GM12878 (cell line): ENCODE measurements at regions not wholly inside any gene's neighbourhood (a gene's known extent, or its start where the extent isn't known, plus 50 kb on each side); places are given as distances from the start of the nearest gene placed in this dataset.

Experiments
- ATAC-seq: fragments of 200-7000 bp; cut with Tn5 transposase; 3 replicates; pipeline ENCODE4 v1.9.1; 2020; ENCODE audit warnings: mild to moderate bottlenecking, moderate library complexity
- BruUV-seq: library from RNA; stranded (reverse); fragments of 400-500 nt; replicated peaks from 2 replicates; lab custom pipeline; 2021; lab: Mats Ljungman, UMichigan
- CTCF ChIA-PET: fragments of 300-600 bp; sonication (Branson Sonifier 250); formaldehyde crosslinking; extraction: SDS; loops from one replicate; lab custom pipeline; 2021; ENCODE audit warnings: inconsistent platforms; lab: Yijun Ruan, JAX
- POLR2A ChIA-PET: fragments of 350-600 bp; formaldehyde crosslinking; extraction: SDS; loops from one replicate; lab custom pipeline; 2021; ENCODE audit warnings: inconsistent platforms; lab: Charles Lee
- RAD21 ChIA-PET: fragments of 300-600 bp; sonication (Branson Sonifier 250); formaldehyde crosslinking; loops from one replicate; lab custom pipeline; 2023; ENCODE audit warnings: antibody characterized with exemption; ENCODE audit not compliant: unreplicated experiment; lab: Charles Lee
- SMC1A ChIA-PET: fragments of 300-600 bp; sonication (Branson Sonifier 250); formaldehyde crosslinking; loops from one replicate; lab custom pipeline; 2023; ENCODE audit not compliant: unreplicated experiment, uncharacterized antibody; lab: Charles Lee
- DNase-seq: peaks from one replicate; pipeline ENCODE4 v3.0.0-alpha.2; 2011; ENCODE audit warnings: low read depth, low spot score
- FAIRE-seq: peaks from 3 replicates; lab custom pipeline; 2011; peaks lifted over from hg19 to GRCh38; lab: Jason Lieb, UNC
- H2AFZ ChIP-seq: 2 replicates; pipeline ENCODE4 v1.6.0; 2011; ENCODE audit warnings: low read depth, low read length, control low read depth; ENCODE audit not compliant: control insufficient read depth
- H3K27ac ChIP-seq: 2 replicates; pipeline ENCODE4 v1.5.1; 2011; ENCODE audit warnings: control low read depth; ENCODE audit not compliant: control insufficient read depth, insufficient read depth
- H3K27me3 ChIP-seq, 2 experiments: replicated peaks in 1 of 2; 2 replicates each; pipeline versions ENCODE4 v1.6.0 to v1.6.1; 2011; ENCODE audit warnings: low read length in 1 of 2; ENCODE audit not compliant: control insufficient read depth in 2 of 2, insufficient read depth in 2 of 2
- H3K36me3 ChIP-seq, 2 experiments: 2 replicates each; pipeline ENCODE4 v1.5.1; 2011; ENCODE audit warnings: low read length in 1 of 2; ENCODE audit not compliant: control insufficient read depth in 2 of 2, insufficient read depth in 2 of 2
- H3K4me1 ChIP-seq: 2 replicates; pipeline ENCODE4 v1.6.1; 2011; ENCODE audit warnings: mild to moderate bottlenecking, low read length, moderate library complexity, mixed read lengths; ENCODE audit not compliant: control insufficient read depth, insufficient read depth
- H3K4me2 ChIP-seq: 2 replicates; pipeline ENCODE4 v1.6.0; 2011; ENCODE audit warnings: control low read depth; ENCODE audit not compliant: control insufficient read depth, insufficient read depth
- H3K4me3 ChIP-seq: fragments of 200-600 bp; sonication (generic); 2 replicates; pipeline ENCODE4 v1.5.1; 2016
- H3K79me2 ChIP-seq: 2 replicates; pipeline ENCODE4 v1.6.0; 2011; ENCODE audit warnings: low read length; ENCODE audit not compliant: control insufficient read depth, insufficient read depth
- H3K9ac ChIP-seq: 2 replicates; pipeline ENCODE4 v1.8.0; 2011; ENCODE audit warnings: low read length, control low read depth, mixed read lengths; ENCODE audit not compliant: control insufficient read depth, insufficient read depth
- H3K9me3 ChIP-seq: replicated peaks from 3 replicates; pipeline ENCODE4 v1.5.1; 2011; ENCODE audit warnings: mild to moderate bottlenecking, low read length; ENCODE audit not compliant: control insufficient read depth, insufficient read depth
- H4K20me1 ChIP-seq: 2 replicates; pipeline ENCODE4 v1.6.0; 2011; ENCODE audit not compliant: control insufficient read depth, insufficient read depth
- DPF2 ChIP-seq: fragments of 450-650 bp; IDR thresholded peaks from 2 replicates; pipeline ENCODE4 v1.6.1; 2017; ENCODE audit warnings: mild to moderate bottlenecking
- EP300 ChIP-seq, 2 experiments: fragments of 150-350 bp in 1 of 2; IDR thresholded peaks; 2 replicates each; pipeline ENCODE4 v1.6.1; 2011 to 2012; ENCODE audit warnings: low read depth in 2 of 2, low read length in 2 of 2, borderline replicate concordance in 1 of 2, improper control_type of control experiment in 1 of 2, inconsistent platforms in 1 of 2; ENCODE audit not compliant: control insufficient read depth in 1 of 2
- HCFC1 ChIP-seq: fragments of 150-350 bp; IDR thresholded peaks from 2 replicates; pipeline ENCODE4 v1.6.1; 2014; ENCODE audit warnings: low read length
- MEF2A ChIP-seq: IDR thresholded peaks from 2 replicates; pipeline ENCODE4 v1.6.1; 2011; ENCODE audit warnings: low read depth, mild to moderate bottlenecking, low read length, moderate library complexity; ENCODE audit not compliant: insufficient read depth
- RB1 ChIP-seq: fragments of 450-650 bp; formaldehyde crosslinking; IDR thresholded peaks from 2 replicates; pipeline ENCODE4 v1.6.1; 2017; ENCODE audit warnings: mild to moderate bottlenecking, borderline replicate concordance
- RCOR1 ChIP-seq: conservative IDR thresholded peaks from 2 replicates; pipeline ENCODE4 v1.6.1; 2012; ENCODE audit warnings: low read depth, low read length, improper control_type of control experiment
- REST ChIP-seq: IDR thresholded peaks from 2 replicates; pipeline ENCODE4 v1.6.1; 2012; ENCODE audit warnings: mild to moderate bottlenecking, low read depth, low read length
- RUNX3 ChIP-seq: IDR thresholded peaks from 2 replicates; pipeline ENCODE4 v1.6.1; 2012; ENCODE audit warnings: low read length, inconsistent platforms
- SREBF2 ChIP-seq: IDR thresholded peaks from 2 replicates; pipeline ENCODE4 v1.6.1; 2012; ENCODE audit warnings: mild to moderate bottlenecking, low read length
- STAT1 ChIP-seq: fragments of 450-650 bp; conservative IDR thresholded peaks from 2 replicates; pipeline ENCODE4 v1.6.1; 2014; ENCODE audit warnings: antibody characterized with exemption, mild to moderate bottlenecking
- SUZ12 ChIP-seq: fragments of 200-600 bp; sonication (generic); IDR thresholded peaks from one replicate; pipeline ENCODE4 v1.6.1; 2018; ENCODE audit warnings: antibody characterized with exemption, mild to moderate bottlenecking; ENCODE audit not compliant: unreplicated experiment
- TAF1 ChIP-seq: IDR thresholded peaks from 2 replicates; pipeline ENCODE4 v1.6.1; 2011; ENCODE audit warnings: mild to moderate bottlenecking, low read depth, low read length, borderline replicate concordance
- YBX1 ChIP-seq: fragments of 450-650 bp; IDR thresholded peaks from 2 replicates; pipeline ENCODE4 v1.6.1; 2016; ENCODE audit warnings: antibody characterized with exemption
- ZBTB11 ChIP-seq: fragments of 450-650 bp; formaldehyde crosslinking; IDR thresholded peaks from 2 replicates; pipeline ENCODE4 v1.5.0; 2022; ENCODE audit warnings: mild to moderate bottlenecking, missing genetic modification characterization
- ZBTB33 ChIP-seq: fragments of 450-650 bp; IDR thresholded peaks from 2 replicates; pipeline ENCODE4 v1.6.1; 2017; ENCODE audit warnings: mild to moderate bottlenecking
- ZNF384 ChIP-seq: IDR thresholded peaks from 2 replicates; pipeline ENCODE4 v1.6.1; 2012; ENCODE audit warnings: low read depth, mild to moderate bottlenecking, low read length, improper control_type of control experiment, borderline replicate concordance
- in situ Hi-C: fragments of 300-500 bp; cut with MboI; formaldehyde crosslinking; loops from 9 replicates; pipeline ENCODE4 v1.14.3; 2018; ENCODE audit warnings: mixed read lengths
- intact Hi-C: fragments of 100-400 bp; cut with micrococcal nuclease; formaldehyde crosslinking; loops from one replicate; pipeline ENCODE4 v1.14.2; 2022; ENCODE audit not compliant: unreplicated experiment

- Histone ChIP-seq H3K27ac (no peak overlapping the region), H2AFZ (no peak overlapping the region), H3K27me3 (no peaks in the 10 kb centered on the region), H3K4me2 (no peak overlapping the region), H4K20me1 (no peaks in the 10 kb centered on the region), H3K9ac (no peak overlapping the region), H3K4me1 (no peaks in the 10 kb centered on the region), H3K9me3 (no peaks in the 10 kb centered on the region)
- DNase-seq: no peak
- no peak for ATAC-seq
- POLR2A ChIA-PET: no interaction called here
- SMC1A ChIA-PET: interaction anchor here (2.1 kb wide), 1 partner anchor 9 kb away, joined by 6 read pairs; no protein-coding TSS in a partner anchor
- CTCF ChIA-PET: interaction anchor here (0.6 kb wide), 1 partner anchor 48 kb away, joined by 3 read pairs; no protein-coding TSS in a partner anchor
- RAD21 ChIA-PET: no interaction called here
- no TSS peak for BruUV-seq
- no peak for FAIRE-seq
- TF ChIP-seq ZBTB11 (CRISPR knock-in tag) (no peak), ZNF384 (no peak), REST (no peak), STAT1 (no peak), TAF1 (no peak), YBX1 (no peak), EP300 (IDR thresholded peaks at IDR 0.05; ENCODE audit: borderline replicate concordance in 1 of 2, control insufficient read depth in 1 of 2, low read depth in 2 of 2, low read length in 2 of 2) (no peak), RB1 (no peak), ZBTB33 (no peak), SREBF2 (no peak), RCOR1 (no peak), HCFC1 (no peak), DPF2 (no peak), MEF2A (no peak), RUNX3 (no peak), SUZ12 (no peak)
- TF ChIP-seq, all 136 proteins: peak for 0
- in situ Hi-C loops (no loop called here), intact Hi-C loops (no loop called here)
- H3K4me3 ChIP-seq: no peak overlapping the region
- H3K36me3 ChIP-seq: no peaks in the 10 kb centered on the region
- H3K79me2 ChIP-seq: no peaks in the 10 kb centered on the region
These were observed 199.0 kb downstream of the DUSP6 start for GRCh38 chr12:89153341-89153740.
